Cardiac muscle cell (in vitro differentiated cells and primary cell): ENCODE measurements at regions not wholly inside any gene's neighbourhood (a gene's known extent, or its start where the extent isn't known, plus 50 kb on each side); places are given as distances from the start of the nearest gene placed in this dataset.

ENCODE experiments used
- DNase-seq, 2 donors: peaks; one replicate each; pipeline versions ENCODE4 v3.0.0 to v3.0.0-alpha.2; 2010 to 2017; ENCODE audit warnings: low read depth in 1 of 2, low spot score in 1 of 2
- H3K27ac ChIP-seq: fragments of 200-600 bp; sonication (generic); 2 replicates; pipeline ENCODE4 v1.5.1; 2016
- H3K27me3 ChIP-seq: fragments of 200-600 bp; sonication (generic); 2 replicates; pipeline ENCODE4 v1.6.0; 2016; ENCODE audit warnings: control low read depth
- H3K36me3 ChIP-seq: fragments of 200-600 bp; sonication (generic); 2 replicates; pipeline ENCODE4 v1.5.1; 2016; ENCODE audit warnings: control low read depth
- H3K4me1 ChIP-seq: fragments of 200-600 bp; sonication (generic); 2 replicates; pipeline ENCODE4 v1.8.1; 2017; ENCODE audit warnings: low read depth, mild to moderate bottlenecking, mixed run types
- H3K4me3 ChIP-seq: fragments of 200-600 bp; sonication (generic); 2 replicates; pipeline ENCODE4 v1.5.1; 2016; ENCODE audit warnings: mild to moderate bottlenecking
- H3K9me3 ChIP-seq: fragments of 200-600 bp; sonication (generic); 2 replicates; pipeline ENCODE4 v1.5.1; 2017; ENCODE audit warnings: low read depth, mild to moderate bottlenecking, control low read depth
- CTCF ChIP-seq: IDR thresholded peaks from 2 replicates; pipeline ENCODE4 v1.5.1; 2012; ENCODE audit warnings: low read depth, mild to moderate bottlenecking, low read length

GRCh38 chr1:90810681-90811080 is 93.6 kb upstream of the BARHL2 start:
- no peaks in the 10 kb centered on the region for H3K36me3 ChIP-seq
- no peak overlapping the region for H3K4me3 ChIP-seq
- no peak for DNase-seq
- TF ChIP-seq CTCF = no peak
- no peaks in the 10 kb centered on the region for H3K9me3 ChIP-seq
- H3K4me1 ChIP-seq = no peaks in the 10 kb centered on the region
- H3K27me3 ChIP-seq = no peaks in the 10 kb centered on the region
- no peak overlapping the region for H3K27ac ChIP-seq

GRCh38 chr1:90809996-90810395 is 92.9 kb upstream of the BARHL2 start:
- no peak for TF ChIP-seq CTCF
- no peaks in the 10 kb centered on the region for H3K9me3 ChIP-seq
- DNase-seq = no peak
- no peak overlapping the region for H3K27ac ChIP-seq
- H3K4me1 ChIP-seq = no peaks in the 10 kb centered on the region
- no peaks in the 10 kb centered on the region for H3K27me3 ChIP-seq
- no peak overlapping the region for H3K4me3 ChIP-seq
- H3K36me3 ChIP-seq = no peaks in the 10 kb centered on the region

- no peak for DNase-seq
- Histone ChIP-seq H3K27ac (no peak overlapping the region), H3K4me3 (no peak overlapping the region), H3K9me3 (no peaks in the 10 kb centered on the region), H3K4me1 (no peaks in the 10 kb centered on the region), H3K27me3 (no peaks in the 10 kb centered on the region), H3K36me3 (no peaks in the 10 kb centered on the region)
- no peak for TF ChIP-seq CTCF
These were observed 92.0 kb upstream of the BARHL2 start for GRCh38 chr1:90809093-90809492.

- Histone ChIP-seq H3K27me3 (no peaks in the 10 kb centered on the region), H3K4me1 (no peaks in the 10 kb centered on the region), H3K36me3 (no peaks in the 10 kb centered on the region), H3K4me3 (no peak overlapping the region), H3K27ac (no peak overlapping the region), H3K9me3 (no peaks in the 10 kb centered on the region)
- DNase-seq = no peak
- no peak for TF ChIP-seq CTCF
These were observed 90.2 kb upstream of the BARHL2 start for GRCh38 chr1:90807329-90807728.

- Histone ChIP-seq H3K36me3 (no peaks in the 10 kb centered on the region), H3K27ac (no peak overlapping the region), H3K27me3 (no peaks in the 10 kb centered on the region), H3K9me3 (no peaks in the 10 kb centered on the region), H3K4me1 (no peaks in the 10 kb centered on the region), H3K4me3 (no peak overlapping the region)
- TF ChIP-seq CTCF = no peak
- DNase-seq = no peak
These were observed 85.5 kb upstream of the BARHL2 start for GRCh38 chr1:90802622-90803021.
